Skin epidermis (tissue), 12 donors: ENCODE measurements at regions not wholly inside any gene's neighbourhood (a gene's known extent, or its start where the extent isn't known, plus 50 kb on each side); places are given as distances from the start of the nearest gene placed in this dataset.
"Not testable (repeated sequence)": the region's sequence is repeated elsewhere in the genome, so short reads cannot be mapped to it uniquely, and the experiment has no call there.

Experiments used
- H3K27ac ChIP-seq, 21 experiments: fragments of 200-600 bp; sonication (generic) in 11 of 21; one replicate each; pipeline ENCODE4 v1.5.0; 2020; ENCODE audit warnings: mild to moderate bottlenecking in 3 of 21, inconsistent platforms in 2 of 21, moderate library complexity in 2 of 21
- H3K4me3 ChIP-seq, 7 experiments: fragments of 200-600 bp; sonication (generic) in 2 of 7; one replicate each; pipeline ENCODE4 v1.5.0; 2020; ENCODE audit warnings: inconsistent platforms in 2 of 7, mild to moderate bottlenecking in 2 of 7, moderate library complexity in 1 of 7

- Histone ChIP-seq H3K4me3 (no peak overlapping the region), H3K27ac (no peak overlapping the region)
Measured at GRCh38 chr18:60082282-60082681, 182.5 kb downstream of the PMAIP1 start.

- Histone ChIP-seq H3K4me3 (no peak overlapping the region), H3K27ac (no peak overlapping the region)
Measured at GRCh38 chr18:60075477-60075876, 175.7 kb downstream of the PMAIP1 start.

GRCh38 chr18:60070631-60071030 is 170.8 kb downstream of the PMAIP1 start:
- Histone ChIP-seq H3K27ac (no peak overlapping the region), H3K4me3 (no peak overlapping the region)

- Histone ChIP-seq H3K27ac (no peak overlapping the region), H3K4me3 (no peak overlapping the region)
Measured at GRCh38 chr18:60069145-60069544, 169.3 kb downstream of the PMAIP1 start.

- no peak overlapping the region for H3K27ac ChIP-seq
- H3K4me3 ChIP-seq: no peak overlapping the region
Measured at GRCh38 chr18:60067426-60068210, 167.8 kb downstream of the PMAIP1 start.

GRCh38 chr18:60066219-60066975 is 166.6 kb downstream of the PMAIP1 start:
- H3K4me3 ChIP-seq: no peak overlapping the region
- H3K27ac ChIP-seq: no peak overlapping the region

- no peak overlapping the region for H3K27ac ChIP-seq
- H3K4me3 ChIP-seq: no peak overlapping the region
Measured at GRCh38 chr18:60064271-60064670, 164.5 kb downstream of the PMAIP1 start.

GRCh38 chr18:60062831-60063230 is 163.0 kb downstream of the PMAIP1 start:
- H3K27ac ChIP-seq, H3K4me3 ChIP-seq: not testable (repeated sequence)

GRCh38 chr18:60062396-60062795 is 162.6 kb downstream of the PMAIP1 start:
- H3K27ac ChIP-seq: no peak overlapping the region

GRCh38 chr18:60060578-60060977 is 160.8 kb downstream of the PMAIP1 start:
- Histone ChIP-seq H3K27ac (no peak overlapping the region), H3K4me3 (no peak overlapping the region)

More at GRCh38 chr18:60062396-60062795, 162.6 kb downstream of the PMAIP1 start:
- H3K4me3 ChIP-seq: no peak overlapping the region

GRCh38 chr18:60060026-60060425 is 160.2 kb downstream of the PMAIP1 start:
- H3K4me3 ChIP-seq: no peak overlapping the region
- no peak overlapping the region for H3K27ac ChIP-seq

- Histone ChIP-seq H3K27ac (no peak overlapping the region), H3K4me3 (no peak overlapping the region)
Measured at GRCh38 chr18:60059216-60059615, 159.4 kb downstream of the PMAIP1 start.

GRCh38 chr18:60053747-60054304 is 154.0 kb downstream of the PMAIP1 start:
- Histone ChIP-seq H3K27ac (no peak overlapping the region), H3K4me3 (no peak overlapping the region)

GRCh38 chr18:60050821-60051220 is 151.0 kb downstream of the PMAIP1 start:
- no peak overlapping the region for H3K27ac ChIP-seq
- no peak overlapping the region for H3K4me3 ChIP-seq

GRCh38 chr18:60049172-60049571 is 149.4 kb downstream of the PMAIP1 start:
- Histone ChIP-seq H3K27ac (no peak overlapping the region), H3K4me3 (no peak overlapping the region)

- H3K27ac ChIP-seq: no peak overlapping the region
- no peak overlapping the region for H3K4me3 ChIP-seq
Measured at GRCh38 chr18:60047556-60047955, 147.8 kb downstream of the PMAIP1 start.

- no peak overlapping the region for H3K27ac ChIP-seq
- H3K4me3 ChIP-seq: no peak overlapping the region
Measured at GRCh38 chr18:60044290-60045006, 144.7 kb downstream of the PMAIP1 start.

GRCh38 chr18:60040971-60041370 is 141.2 kb downstream of the PMAIP1 start:
- Histone ChIP-seq H3K27ac (no peak overlapping the region), H3K4me3 (no peak overlapping the region)

GRCh38 chr18:60038731-60039130 is 138.9 kb downstream of the PMAIP1 start:
- Histone ChIP-seq H3K27ac (no peak overlapping the region), H3K4me3 (no peak overlapping the region)

- H3K27ac ChIP-seq: no peak overlapping the region
- H3K4me3 ChIP-seq: no peak overlapping the region
Measured at GRCh38 chr18:60027397-60027796, 127.6 kb downstream of the PMAIP1 start.
